Suppressor macrophage (primary cell): ENCODE measurements at regions not wholly inside any gene's neighbourhood (a gene's known extent, or its start where the extent isn't known, plus 50 kb on each side); places are given as distances from the start of the nearest gene placed in this dataset.

ENCODE experiments used
- DNase-seq, 4 experiments: peaks; one replicate each; pipeline ENCODE4 v3.0.0-alpha.2; 2020 to 2022

DNA sequence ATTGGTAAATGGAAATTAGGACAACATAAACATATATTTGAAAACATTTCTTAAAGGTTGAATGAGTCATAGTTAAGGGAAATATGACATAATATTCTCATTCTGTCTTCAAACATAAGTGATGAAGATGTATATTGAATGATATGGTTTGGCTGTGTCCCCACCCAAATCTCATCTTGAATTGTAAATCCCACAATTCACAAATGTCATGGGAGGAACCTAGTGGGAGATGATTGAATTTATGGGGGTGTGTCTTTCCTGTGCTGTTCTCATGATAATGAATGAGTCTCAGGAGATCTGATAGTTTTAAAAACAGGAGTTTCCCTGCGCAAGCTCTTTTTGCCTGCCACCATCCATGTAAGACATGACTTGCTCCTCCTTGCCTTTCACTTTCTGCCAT, 104.4 kb upstream of the MPDZ start:
- no peak for DNase-seq

DNA sequence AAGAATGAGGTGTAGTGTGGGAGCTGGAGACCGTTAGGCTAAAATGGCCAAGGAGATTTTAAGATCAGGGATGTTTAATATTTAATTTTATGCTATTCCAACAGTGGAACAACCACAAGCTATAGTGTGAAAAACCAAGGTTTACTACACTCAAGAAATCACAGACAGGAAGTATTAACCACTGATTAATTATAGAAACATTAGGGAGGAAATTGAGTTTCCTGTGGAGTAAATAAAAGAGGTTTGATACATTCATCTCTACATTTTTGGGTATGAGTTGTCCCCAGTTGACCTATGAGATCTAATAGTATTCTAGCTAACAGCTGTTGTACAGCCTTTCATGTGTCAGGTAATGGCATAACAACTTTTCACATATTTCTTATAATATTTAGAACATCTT, 103.7 kb upstream of the MPDZ start:
- DNase-seq, result no peak

DNA sequence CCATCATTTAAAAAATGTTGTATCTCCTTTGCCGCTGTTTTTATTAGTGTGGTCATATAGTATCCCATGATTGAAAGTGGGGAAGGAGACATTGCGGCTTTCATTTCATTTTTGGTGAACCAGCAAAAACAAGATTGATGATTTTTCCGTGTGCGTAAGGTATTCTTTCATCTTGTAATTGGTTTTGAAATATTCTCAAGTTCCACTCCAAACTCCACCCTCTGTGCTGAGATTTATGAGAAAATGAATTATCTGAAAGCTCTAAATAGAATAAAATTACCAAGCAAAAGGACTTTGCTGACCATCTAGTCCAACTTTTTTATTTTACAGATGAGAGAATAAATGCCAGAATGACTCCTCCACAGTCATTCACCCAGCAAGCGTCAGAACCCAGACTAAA, 103.1 kb upstream of the MPDZ start:
- DNase-seq, result no peak

DNA sequence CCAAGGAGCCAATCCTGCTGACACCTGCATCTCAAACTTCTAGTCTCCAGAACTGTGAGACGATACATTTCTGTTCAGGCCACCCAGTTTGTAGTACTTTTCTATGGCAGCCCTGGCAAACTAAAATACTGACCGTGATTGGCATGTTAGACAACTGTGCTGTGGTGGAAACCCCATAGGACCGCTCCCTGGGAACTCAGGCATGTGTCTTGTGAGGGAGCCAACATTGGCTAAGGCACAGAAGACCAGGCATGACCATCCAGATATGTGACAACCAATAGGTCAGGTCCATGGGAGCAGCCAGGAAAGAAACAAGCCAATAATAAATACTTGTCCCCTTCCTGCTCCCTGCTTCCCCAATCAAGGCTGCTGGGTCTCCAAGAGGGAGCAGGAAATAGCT, 101.4 kb upstream of the MPDZ start:
- DNase-seq, result no peak

DNA sequence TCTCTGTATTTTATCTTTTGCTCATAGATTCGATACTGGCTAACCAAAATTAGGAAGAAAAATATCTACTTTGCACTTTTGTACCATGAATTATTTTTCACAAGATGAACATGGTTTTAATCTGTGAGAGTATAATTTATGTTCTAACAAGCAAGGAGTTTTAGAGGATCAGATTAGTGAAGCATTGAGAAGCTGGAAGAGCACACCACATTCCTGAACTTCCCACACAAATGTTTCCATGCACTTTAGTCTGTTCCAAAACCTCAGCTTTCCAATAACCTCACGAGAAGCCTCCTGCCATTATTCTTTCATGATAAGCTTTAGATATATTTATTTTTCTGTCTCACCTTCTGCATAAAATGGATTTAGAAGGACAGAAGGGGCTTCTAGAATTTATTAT, 98.7 kb upstream of the MPDZ start:
- DNase-seq, result no peak

DNA sequence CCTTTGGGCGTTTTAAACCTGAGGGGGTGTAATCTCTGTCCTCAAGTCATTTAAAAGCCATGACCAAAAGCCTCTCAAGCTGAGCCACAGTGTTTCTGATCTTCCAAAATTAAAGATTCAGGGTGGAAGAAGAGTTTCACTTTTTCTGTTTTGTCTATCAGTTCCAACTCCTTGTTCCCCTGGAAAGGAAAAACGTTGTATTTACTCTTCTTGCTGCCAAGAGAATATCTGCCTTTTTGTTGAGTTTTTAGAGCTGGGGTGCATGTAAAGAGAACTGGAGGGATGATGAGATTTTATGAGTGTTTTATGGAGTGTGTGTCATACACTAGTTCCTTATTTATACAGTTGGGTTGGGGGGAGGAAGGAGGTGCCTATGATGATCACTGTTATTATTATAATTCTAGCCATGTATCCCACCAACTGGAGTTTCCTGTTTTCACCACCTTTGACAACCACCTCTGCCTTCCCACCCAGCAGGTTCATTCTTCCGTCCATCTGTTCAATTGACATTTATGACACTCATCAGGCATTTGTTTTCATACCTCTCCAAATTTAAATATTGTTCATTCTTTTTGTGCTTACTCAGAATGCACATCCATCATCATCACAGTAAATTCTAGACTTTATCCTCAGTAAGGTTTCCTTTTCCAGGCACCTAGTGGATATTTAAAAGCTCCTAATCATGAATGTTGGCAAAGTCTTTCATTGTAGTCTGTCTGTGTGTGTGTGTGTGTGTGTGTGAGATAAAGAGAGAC, 97.9 kb upstream of the MPDZ start:
- DNase-seq, result no peak

DNA sequence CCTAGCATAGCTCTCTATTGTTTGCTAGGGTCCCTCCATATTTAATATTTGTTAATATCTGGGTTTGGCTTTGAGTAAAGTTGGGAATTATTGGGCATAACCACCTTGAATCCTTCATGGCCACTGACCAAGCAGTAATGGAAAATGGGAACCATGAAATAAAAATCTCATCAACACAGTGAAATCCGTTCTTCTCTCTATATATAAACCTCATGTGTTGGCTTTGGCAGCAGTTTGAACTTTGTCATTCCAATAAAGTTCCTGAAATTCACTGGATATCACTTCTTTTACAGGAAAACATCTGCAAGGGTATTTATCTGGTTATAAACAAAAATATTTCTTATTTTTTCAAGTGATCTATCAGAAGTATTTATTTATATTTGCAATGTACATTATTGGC, 93.0 kb upstream of the MPDZ start:
- DNase-seq, result no peak

DNA sequence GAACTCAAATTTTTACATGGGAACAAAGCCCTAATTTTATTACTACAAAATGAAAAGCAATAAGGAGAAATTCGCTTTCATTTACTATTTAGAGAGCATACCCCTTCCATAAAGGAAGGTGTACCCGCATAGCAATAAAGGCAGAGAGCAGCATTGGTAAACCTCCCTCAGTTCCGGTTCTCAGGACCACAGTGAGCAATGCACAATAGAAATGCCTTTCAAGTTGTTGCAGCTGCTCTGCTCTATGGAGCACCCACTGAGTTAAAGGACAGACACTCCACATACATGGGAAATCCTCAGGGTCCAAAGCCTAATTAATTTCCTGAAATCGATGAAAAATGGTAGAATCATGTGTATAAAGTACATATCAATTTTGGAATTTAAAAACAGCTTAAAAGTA, 89.9 kb upstream of the MPDZ start:
- no peak for DNase-seq

DNA sequence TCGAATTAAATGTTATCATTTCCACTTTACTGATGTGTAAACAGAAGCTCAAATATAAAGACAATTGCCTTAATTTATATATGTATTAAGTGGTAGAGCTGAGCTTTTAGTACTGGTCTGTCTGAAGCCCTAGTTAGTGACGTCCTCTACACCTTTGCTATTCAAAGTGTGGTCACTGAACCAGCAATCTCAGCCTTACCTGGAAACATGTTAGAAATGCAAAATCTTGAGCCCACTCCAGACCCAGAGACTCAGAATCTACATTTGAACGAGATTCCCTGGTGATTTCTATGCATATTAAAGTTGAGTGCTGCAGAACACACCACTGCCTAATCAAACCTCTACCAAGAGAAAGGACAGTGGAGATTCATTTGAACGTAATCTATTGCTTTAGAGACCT, 88.3 kb upstream of the MPDZ start:
- no peak for DNase-seq

DNA sequence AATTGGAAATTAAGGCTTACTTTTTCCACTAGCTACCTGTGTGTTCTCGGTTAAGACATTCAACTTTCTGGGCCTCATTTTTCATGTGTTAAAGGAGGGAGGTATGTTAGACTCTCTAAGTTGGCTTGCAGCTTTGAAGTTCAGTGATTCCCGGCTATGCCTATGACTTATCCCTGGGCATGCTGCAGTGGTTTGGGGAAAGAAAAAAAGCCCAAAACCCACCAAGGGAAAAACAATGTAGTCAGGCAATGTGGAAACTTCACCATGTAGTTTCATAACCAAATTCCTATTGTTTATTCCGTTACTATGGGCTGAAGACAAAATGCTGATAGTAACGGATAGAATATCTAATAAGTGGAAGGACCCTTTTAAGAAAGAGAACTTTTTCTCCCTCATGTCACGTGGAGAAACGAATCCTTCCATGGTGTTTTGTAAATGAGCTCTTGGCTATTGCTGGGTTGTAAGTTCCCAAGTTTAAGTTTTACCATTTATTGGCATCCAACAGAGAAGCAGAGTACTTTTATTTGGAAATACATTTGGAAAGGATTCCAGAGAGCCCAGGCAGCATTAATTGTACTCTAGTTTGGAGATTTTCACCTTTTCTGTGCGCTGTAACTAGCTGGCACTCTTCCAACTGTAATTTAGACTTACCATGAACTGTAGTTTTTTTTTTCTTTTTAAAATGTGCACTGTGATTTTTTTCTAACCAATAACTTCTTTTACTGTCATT, 84.9 kb upstream of the MPDZ start:
- DNase-seq, result no peak

DNA sequence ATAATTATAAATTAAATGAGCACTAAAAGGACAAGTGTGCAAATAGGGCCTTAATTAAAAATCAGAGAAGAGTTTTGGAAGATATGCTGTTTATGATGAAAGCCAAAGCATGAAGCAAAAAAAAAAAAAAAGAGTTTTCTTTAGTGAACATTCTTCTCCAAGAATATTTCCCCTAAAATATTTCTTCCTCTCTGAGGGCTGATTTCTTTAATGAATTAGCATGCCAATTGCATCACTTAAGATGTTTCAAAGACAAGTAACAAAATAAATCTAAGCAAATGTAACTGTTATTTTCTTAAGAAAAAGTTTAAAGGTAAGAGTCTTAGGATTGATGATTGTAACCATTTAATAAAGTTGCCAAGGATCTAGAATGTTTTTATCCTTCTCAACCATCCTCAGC, 81.6 kb upstream of the MPDZ start:
- DNase-seq, result no peak

DNA sequence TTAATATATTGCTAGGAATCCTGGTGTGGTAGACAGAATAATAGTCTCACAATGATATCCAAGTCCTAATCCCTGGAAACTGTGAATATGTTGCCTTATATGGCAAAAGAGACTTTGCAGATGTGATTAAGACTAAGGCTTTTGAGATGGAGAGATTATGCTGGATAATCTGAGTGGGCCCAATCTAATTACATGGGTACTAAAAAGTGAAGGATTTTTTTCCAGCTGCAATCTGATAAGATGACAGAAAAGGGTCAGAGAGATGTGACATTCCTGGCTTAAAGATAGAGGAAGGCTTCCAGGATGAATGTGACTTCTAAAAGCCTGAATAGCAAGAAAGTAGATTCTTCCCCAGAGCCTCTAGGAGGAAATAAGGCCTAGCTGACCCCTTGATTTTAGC, 80.7 kb upstream of the MPDZ start:
- DNase-seq, result no peak

DNA sequence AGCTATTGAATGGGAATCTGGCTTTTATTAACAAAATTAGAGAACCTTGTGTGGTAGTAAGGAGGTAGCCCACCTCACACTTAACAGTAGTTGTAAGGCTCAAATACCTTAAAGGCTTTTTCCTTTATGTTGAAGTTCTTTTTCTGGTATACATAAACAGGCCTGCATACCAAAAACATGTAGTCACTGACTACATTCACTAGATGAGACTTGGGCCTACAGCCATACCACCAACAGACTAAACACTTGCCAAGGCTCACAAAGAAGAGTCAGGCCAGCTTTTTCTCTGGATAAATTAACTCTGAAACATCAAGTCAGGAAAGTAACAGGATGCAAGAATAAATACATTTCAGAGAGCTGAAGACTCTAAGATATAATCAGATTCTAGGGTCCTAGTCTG, 78.6 kb upstream of the MPDZ start:
- DNase-seq, result no peak

DNA sequence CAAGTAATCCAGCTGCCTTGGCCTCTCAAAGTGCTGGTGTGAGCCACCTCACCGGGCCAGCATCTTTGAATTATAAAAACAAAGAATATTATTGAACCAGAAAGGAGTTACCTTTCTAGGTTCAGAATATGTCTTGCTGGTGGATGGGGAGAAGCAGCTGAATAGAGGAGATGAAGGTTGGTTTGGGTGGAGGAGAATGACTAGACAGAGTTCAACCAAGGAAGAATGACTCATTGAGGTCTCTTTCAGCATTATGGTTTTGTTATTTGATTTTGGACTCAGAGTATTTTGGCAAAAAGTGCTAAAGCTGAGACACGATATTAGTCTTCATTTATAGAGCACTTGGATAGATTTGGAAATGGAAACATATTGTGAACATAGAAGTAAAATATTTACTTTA, 75.2 kb upstream of the MPDZ start:
- no peak for DNase-seq

DNA sequence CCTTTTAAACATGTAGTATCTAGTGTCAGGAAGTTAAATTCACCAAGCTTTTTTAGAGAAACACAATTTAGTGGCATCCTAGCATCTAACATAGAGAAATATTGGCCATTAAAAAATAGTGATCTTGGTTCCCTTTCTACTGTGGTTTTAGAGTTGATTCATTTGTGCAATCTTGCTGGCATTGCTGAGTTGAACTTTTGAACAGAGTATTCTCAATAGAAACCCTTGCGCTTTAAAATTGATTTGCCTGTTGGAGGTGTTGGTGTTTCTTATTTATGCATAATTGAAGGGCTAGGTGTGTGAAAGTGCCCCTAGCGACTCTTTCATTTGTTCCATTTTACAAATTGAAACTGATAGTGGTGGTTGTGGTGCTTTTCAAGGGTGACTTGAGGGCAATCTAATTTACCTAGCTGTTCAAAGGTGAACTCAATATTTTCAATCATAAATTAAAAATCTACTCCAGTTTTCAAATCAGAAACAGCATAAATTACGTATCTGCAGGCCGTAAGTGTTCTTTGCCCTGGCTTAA, 73.0 kb upstream of the MPDZ start:
- DNase-seq, result no peak

DNA sequence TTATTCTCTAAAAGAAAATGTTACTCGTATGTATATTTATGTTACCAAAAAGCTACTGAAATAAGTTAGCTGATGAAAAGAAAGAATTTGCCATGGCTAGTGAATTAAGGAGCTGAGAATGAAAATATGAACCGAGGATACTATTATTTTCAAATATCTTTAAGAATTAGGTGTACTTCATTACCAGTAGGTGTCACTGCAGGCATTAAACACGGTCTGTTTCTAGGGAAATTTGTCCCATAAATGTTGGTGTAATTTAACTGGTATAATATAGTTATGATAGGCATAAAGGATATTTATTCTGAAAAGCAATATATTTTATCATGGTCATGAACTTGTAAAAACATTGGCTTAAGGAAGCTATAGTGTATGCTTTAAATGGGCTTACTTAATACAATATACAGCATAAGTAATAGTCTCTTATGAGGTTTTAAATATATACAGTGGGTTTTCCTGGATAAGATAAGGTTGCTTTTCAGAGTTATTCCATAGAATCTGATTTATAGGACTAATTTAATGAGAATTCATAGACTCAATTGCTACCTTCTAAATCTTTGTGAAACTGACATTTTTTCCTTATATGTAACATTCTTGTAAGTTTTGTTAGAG, 72.4 kb upstream of the MPDZ start:
- peak; percentile 2 to 50 (median 26) for DNase-seq

DNA sequence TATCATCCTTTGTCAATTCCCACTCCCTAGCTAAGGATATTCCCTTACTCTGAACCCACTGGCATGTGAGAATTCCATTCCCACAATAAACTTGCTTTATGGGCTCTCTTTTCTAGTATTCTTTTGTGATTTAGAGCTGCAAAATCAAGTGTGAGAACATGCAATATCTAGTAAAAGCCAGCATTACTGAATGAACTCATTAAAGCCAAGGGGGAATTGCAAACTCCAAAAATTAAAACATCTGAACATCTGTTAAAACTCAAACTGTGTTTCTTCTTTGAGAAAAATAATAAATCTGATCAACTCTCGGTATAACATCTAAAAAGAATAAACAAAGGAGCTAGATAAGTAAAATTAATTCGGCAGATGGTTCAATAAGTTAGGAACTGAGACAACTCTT, 53.1 kb upstream of the MPDZ start:
- DNase-seq, result no peak

DNA sequence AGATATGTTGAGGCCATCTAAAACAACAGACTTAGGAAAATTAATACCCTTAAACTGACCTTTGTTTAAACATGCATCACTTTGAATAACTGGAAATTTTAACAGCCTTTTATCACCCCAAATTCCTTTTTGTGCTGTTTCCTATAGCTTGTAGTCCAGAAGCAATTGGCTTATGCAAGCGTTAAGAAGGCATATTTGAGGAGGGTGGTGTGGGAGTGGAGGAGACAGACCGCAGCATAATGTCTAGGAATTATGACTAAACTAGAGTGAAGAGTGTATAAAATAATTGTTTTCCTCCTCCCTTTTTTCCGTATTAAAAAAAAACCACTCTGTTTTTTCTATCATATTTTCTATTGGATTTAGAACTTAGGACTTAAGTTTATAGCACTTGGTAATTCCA, 51.8 kb upstream of the MPDZ start:
- no peak for DNase-seq

DNA sequence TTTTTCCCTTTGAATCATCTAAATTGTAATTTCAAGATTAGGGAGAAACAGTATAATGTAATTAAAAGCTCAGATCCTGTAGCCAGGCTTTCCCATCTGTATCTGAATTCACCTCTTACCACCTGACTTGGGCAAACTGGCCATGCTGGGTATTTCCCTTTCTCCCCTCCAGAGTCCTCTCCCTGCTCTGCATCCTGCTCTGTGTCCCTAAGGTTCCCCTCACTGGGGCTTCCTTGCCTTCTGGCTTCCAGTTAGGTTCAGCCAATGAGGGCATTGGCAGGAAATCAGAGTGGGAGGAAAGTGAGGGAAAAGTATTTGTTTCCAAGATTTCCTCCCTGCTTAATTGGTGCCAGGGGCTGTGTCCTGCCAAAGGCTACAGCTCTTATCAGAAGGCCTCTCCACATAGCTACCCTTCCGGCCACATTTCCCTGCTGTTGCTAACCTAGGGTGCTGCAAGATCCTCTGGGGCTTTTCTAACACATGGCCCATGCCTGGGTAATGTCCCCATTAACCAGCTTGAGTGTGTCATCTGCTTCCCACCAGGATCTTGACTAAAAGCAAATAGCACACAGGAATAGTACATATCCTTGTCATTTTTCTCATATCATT, 51.0 kb upstream of the MPDZ start:
- no peak for DNase-seq
